ENCODE measurements at regions not wholly inside any gene's neighbourhood (a gene's known extent, or its start where the extent isn't known, plus 50 kb on each side); places are given as distances from the start of the nearest gene placed in this dataset.

DNA sequence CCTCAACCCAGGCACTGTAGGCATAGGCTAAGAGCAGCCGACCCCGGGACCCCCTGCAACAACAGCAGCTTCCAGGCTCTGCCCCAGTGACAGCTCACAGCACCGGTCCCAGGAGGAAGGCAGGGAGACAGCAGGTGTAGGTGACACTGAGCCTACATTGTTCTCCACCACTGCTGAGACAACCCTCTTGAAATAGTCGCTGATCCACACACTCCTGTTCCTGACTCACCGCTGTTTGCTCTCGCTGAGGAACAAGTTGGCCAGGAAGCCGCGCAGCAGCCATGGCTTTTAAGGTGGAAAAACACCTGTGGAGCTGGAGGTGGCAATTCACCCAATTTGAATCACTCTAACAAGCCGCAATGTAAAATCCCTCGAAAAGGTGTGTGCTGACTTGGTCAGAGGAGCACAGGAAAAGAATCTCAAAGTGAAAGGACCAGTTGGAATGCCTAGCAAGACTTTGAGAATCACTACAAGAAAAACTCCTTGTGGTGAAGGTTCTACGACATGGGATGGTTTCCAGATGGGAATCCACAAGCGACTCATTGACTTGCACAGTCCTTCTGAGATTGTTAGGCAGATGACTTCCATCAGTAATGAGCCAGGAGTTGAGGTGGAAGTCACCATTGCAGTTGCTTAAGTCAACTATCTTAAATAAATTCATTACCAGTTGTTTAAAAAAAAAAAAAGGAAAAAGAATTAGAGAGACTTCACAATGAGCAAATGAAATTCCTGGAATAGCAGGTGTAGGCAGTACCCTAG lies 167.5 kb downstream of the ARL4C start (continued):
- no peak for TF ChIP-seq CTCF (conservative IDR thresholded peaks at IDR 0.05; ENCODE audit: low read depth in 2 of 2)

- Histone ChIP-seq H3K36me3 (ENCODE audit: insufficient read depth) (no peaks in the 10 kb centered on the region), H3F3A (replicated peaks; ENCODE audit: low read depth) (no peaks in the 10 kb centered on the region), H3K27ac (ENCODE audit: low read depth) (no peak overlapping the region), H2AFZ (peak overlapping the region; percentile 76; the same call in 1 of the 2 replicates), H3K4me3 (no peak overlapping the region), H3K4me2 (no peak overlapping the region), H3K27me3 (ENCODE audit: insufficient read depth) (no peaks in the 10 kb centered on the region), H3K9me2 (ENCODE audit: insufficient read depth) (no peaks in the 10 kb centered on the region; the same call in 1 of the 2 replicates), H4K20me1 (replicated peaks; ENCODE audit: insufficient read depth) (no peaks in the 10 kb centered on the region), H3K4me1 (ENCODE audit: insufficient read depth) (no peaks in the 10 kb centered on the region), H3K79me2 (replicated peaks; ENCODE audit: insufficient read depth) (no peaks in the 10 kb centered on the region)
- peaks cover 5% of the 10 kb centered on the region for H3K4me1 Mint-ChIP-seq
- H3K27me3 Mint-ChIP-seq (ENCODE audit: insufficient read depth, low read depth, poor library complexity): peaks cover 4% of the 10 kb centered on the region
- no peak overlapping the region for H3K27ac Mint-ChIP-seq
- DNase-seq (ENCODE audit: low spot score) (no peak), ATAC-seq (peak; percentile 59)
- TF ChIP-seq REST (IDR thresholded peaks at IDR 0.05; ENCODE audit: unreplicated experiment): no peak
- no peak for TF ChIP-seq ZNF462 (CRISPR knock-in tag; IDR thresholded peaks at IDR 0.05)
- no peak for TF ChIP-seq CREB1 (CRISPR knock-in tag; IDR thresholded peaks at IDR 0.05; ENCODE audit: low read depth)
- H3K4me3 Mint-ChIP-seq: no peak overlapping the region
- H3K36me3 Mint-ChIP-seq (ENCODE audit: low read depth): no peaks in the 10 kb centered on the region
- no peaks in the 10 kb centered on the region for H3K9me3 Mint-ChIP-seq
Observed at GRCh38 chr2:234328444-234328990, 168.4 kb downstream of the ARL4C start.
